SK-N-SH treated with all-trans-retinoic acid at 6 μM for 48 hours (cell line): ENCODE measurements at regions not wholly inside any gene's neighbourhood (a gene's known extent, or its start where the extent isn't known, plus 50 kb on each side); places are given as distances from the start of the nearest gene placed in this dataset.
"Not testable (repeated sequence)": the region's sequence is repeated elsewhere in the genome, so short reads cannot be mapped to it uniquely, and the experiment has no call there.

ENCODE experiments used
- ARNTL ChIP-seq: fragments of 450-650 bp; formaldehyde crosslinking; IDR thresholded peaks from 2 replicates; pipeline ENCODE4 v1.5.0; 2020; ENCODE audit warnings: low read depth, mild to moderate bottlenecking, moderate library complexity, borderline replicate concordance
- CREB5 ChIP-seq: fragments of 250-450 bp; sonication (Bioruptor Pico); IDR thresholded peaks from 2 replicates; pipeline ENCODE4 v1.5.1; 2020; ENCODE audit warnings: low read depth, mild to moderate bottlenecking, moderate library complexity
- CSDC2 ChIP-seq: fragments of 250-450 bp; sonication (Bioruptor Pico); IDR thresholded peaks from 2 replicates; pipeline ENCODE4 v1.5.0; 2020; ENCODE audit warnings: mild to moderate bottlenecking, moderate library complexity
- ESRRG ChIP-seq: fragments of 250-450 bp; sonication (Bioruptor Pico); IDR thresholded peaks from 2 replicates; pipeline ENCODE4 v1.6.1; 2021; ENCODE audit warnings: mild to moderate bottlenecking
- GLIS3 ChIP-seq: fragments of 250-450 bp; sonication (Bioruptor Pico); IDR thresholded peaks from 2 replicates; pipeline ENCODE4 v1.5.0; 2020; ENCODE audit warnings: mild to moderate bottlenecking, moderate library complexity
- OSR1 ChIP-seq: fragments of 250-450 bp; sonication (Bioruptor Pico); IDR thresholded peaks from 2 replicates; pipeline ENCODE4 v1.8.0; 2022; ENCODE audit warnings: moderate library complexity, mild to moderate bottlenecking, inconsistent platforms
- PATZ1 ChIP-seq: fragments of 250-450 bp; sonication (Bioruptor Pico); IDR thresholded peaks from 2 replicates; pipeline ENCODE4 v1.8.0; 2020; ENCODE audit warnings: mild to moderate bottlenecking, moderate library complexity, borderline replicate concordance
- PPARA ChIP-seq: fragments of 250-450 bp; sonication (Bioruptor Pico); IDR thresholded peaks from 2 replicates; pipeline ENCODE4 v1.5.0; 2020; ENCODE audit warnings: mild to moderate bottlenecking, borderline replicate concordance
- TOX ChIP-seq: fragments of 250-450 bp; sonication (Bioruptor Pico); IDR thresholded peaks from 2 replicates; pipeline ENCODE4 v1.8.0; 2021; ENCODE audit warnings: mild to moderate bottlenecking, moderate library complexity, borderline replicate concordance
- TSHZ2 ChIP-seq: fragments of 250-450 bp; sonication (Bioruptor Pico); IDR thresholded peaks from 2 replicates; pipeline ENCODE4 v1.5.0; 2020; ENCODE audit warnings: mild to moderate bottlenecking, moderate library complexity
- ZC3H10 ChIP-seq: fragments of 250-450 bp; sonication (Bioruptor Pico); IDR thresholded peaks from 2 replicates; pipeline ENCODE4 v1.5.1; 2021; ENCODE audit warnings: mild to moderate bottlenecking, moderate library complexity
- ZFP30 ChIP-seq: fragments of 450-650 bp; formaldehyde crosslinking; IDR thresholded peaks from 2 replicates; pipeline ENCODE4 v1.5.0; 2022; ENCODE audit warnings: mild to moderate bottlenecking, moderate library complexity

- not testable (repeated sequence) for TF ChIP-seq PATZ1 (CRISPR knock-in tag); ESRRG (CRISPR knock-in tag); GLIS3 (CRISPR knock-in tag); ZC3H10; CSDC2 (CRISPR knock-in tag); TOX (CRISPR knock-in tag); ARNTL (CRISPR knock-in tag); TSHZ2; ZFP30 (CRISPR knock-in tag); PPARA (CRISPR knock-in tag); OSR1 (CRISPR knock-in tag); CREB5 (CRISPR knock-in tag)
Observed at GRCh38 chr7:65549589-65550443, 176.2 kb downstream of the ZNF92 start.
